ENCODE measurements at regions not wholly inside any gene's neighbourhood (a gene's known extent, or its start where the extent isn't known, plus 50 kb on each side); places are given as distances from the start of the nearest gene placed in this dataset.
"Not testable (repeated sequence)": the region's sequence is repeated elsewhere in the genome, so short reads cannot be mapped to it uniquely, and the experiment has no call there.

DNA sequence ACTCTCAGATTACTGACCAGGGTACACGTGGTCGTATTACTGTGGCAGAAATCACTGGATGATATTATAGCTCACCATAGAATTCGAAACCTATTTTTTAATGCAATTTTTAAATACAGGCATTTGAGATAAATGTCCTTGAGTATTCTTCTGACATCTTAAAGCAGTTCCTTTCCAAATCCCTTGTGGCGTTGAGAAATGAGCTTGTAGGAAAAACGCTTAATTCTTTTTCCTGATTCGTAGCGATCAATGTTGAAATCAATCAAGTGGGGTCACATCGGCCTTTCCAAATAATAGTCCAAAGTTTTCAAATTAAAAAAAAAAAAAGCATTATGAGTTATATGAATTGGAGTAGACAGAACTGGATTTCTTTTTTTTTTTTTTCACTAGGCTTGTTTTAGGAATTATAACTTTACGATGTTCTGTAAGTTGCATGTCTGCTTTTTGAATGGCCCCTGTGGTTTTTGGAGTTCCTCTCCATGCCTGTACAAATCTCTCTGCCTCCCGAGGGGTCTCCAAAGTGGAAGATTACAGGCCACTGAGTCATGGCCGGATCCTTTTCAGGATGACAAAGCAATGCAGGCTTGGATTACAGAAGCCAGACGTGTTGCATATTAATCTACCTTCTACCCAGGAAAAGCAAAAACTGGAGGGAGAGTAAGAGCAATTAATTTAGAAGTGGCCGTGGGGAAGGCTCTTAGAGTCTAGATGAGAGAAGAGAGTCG, 226.1 kb downstream of the SHOX start:
- DNase-seq (ENCODE audit: low read depth in 2 of 2), result no peak

GRCh38 chrX:853304-853703, 222.7 kb downstream of the SHOX start:
- DNase-seq (ENCODE audit: low read depth in 2 of 2), result no peak

- DNase-seq (ENCODE audit: low read depth in 2 of 2), result no peak
These were observed 219.9 kb downstream of the SHOX start for GRCh38 chrX:850471-850916.

DNA sequence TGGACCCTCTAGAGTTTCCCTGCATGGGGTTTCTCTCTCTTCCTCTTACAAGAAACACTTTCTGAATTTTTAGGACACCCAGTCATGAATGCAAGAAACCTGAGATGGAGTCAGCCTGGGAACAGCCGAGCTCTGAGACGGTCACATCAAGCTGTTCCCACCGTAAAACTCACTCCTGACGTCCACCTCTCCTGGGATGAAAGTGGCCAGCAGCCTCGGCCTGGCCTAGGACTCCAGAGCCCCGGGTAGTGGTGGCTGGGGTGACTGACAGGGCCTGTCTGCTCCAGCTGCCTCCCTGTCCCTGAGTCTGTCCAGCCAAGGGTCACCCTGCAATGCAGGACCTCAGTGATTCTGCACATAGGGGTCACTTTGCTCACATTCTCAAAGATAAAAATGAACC, 217.8 kb downstream of the SHOX start:
- DNase-seq (ENCODE audit: low read depth in 2 of 2), result no peak

GRCh38 chrX:843306-843705, 212.7 kb downstream of the SHOX start:
- DNase-seq (ENCODE audit: low read depth in 2 of 2), result no peak

DNA sequence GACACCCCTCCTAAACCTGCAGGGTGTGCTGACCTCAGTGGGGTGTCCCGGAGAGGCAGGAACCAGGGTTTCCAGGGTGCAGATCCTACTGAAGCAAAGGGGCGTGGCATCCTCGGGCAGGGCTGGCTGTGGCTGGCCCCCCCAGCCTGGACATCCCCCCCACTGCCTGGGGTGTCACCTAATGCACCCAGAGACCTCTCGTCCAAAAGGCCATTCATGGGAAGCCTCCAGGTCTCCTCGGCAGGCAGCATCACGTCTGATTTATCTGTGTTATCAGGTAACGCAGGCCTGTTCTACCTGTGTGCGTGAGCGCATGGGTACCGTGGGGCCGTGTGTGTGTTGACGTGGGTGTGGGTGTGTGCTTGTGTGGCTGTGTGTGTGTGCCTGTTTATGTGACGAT, 210.0 kb downstream of the SHOX start:
- DNase-seq (ENCODE audit: low read depth in 2 of 2), result no peak

GRCh38 chrX:838666-839065, 208.1 kb downstream of the SHOX start:
- not testable (repeated sequence) for DNase-seq (ENCODE audit: low read depth in 2 of 2)

- not testable (repeated sequence) for DNase-seq (ENCODE audit: low read depth in 2 of 2)
These were observed 205.3 kb downstream of the SHOX start for GRCh38 chrX:835857-836256.

GRCh38 chrX:830532-830931, 199.9 kb downstream of the SHOX start:
- DNase-seq (ENCODE audit: low read depth in 2 of 2), result no peak

DNA sequence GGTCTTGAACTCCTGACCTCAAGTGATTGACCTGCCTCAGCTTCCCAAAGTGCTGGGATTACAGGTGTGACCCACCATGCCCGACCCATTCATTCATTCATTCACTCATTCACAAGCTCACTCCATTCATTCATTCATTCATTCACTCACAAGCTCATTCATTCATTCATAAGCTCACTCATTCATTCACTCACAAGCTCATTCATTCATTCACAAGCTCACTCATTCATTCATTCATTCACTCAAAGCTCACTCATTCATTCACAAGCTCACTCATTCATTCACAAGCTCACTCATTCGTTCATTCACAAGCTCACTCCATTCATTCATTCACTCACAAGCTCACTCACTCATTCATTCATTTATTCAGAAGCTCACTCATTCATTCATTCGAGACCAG, 198.6 kb downstream of the SHOX start:
- no peak for DNase-seq (ENCODE audit: low read depth in 2 of 2)

GRCh38 chrX:828411-828959, 197.9 kb downstream of the SHOX start:
- DNase-seq (ENCODE audit: low read depth in 2 of 2), result no peak

GRCh38 chrX:826448-826847, 195.9 kb downstream of the SHOX start:
- DNase-seq (ENCODE audit: low read depth in 2 of 2), result no peak

DNA sequence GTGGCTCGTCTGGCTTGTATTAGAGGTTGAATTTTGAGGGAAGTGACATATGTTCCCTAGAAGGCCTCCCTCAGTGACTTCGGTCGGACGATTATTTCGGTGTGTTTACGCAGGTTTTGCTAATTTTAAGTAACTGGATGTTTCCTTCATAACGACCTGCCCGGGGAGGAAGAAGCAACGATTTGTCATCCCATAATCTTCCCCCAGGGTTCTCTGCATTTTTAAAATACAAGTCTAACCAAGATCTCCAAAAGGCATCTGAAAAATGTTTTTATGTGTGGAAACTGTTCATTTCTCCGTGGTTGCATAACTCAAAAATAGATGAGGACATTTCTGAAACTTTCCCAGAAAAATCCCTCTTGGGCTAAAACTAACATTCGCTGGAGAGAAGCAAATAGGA, 195.4 kb downstream of the SHOX start:
- no peak for DNase-seq (ENCODE audit: low read depth in 2 of 2)

DNA sequence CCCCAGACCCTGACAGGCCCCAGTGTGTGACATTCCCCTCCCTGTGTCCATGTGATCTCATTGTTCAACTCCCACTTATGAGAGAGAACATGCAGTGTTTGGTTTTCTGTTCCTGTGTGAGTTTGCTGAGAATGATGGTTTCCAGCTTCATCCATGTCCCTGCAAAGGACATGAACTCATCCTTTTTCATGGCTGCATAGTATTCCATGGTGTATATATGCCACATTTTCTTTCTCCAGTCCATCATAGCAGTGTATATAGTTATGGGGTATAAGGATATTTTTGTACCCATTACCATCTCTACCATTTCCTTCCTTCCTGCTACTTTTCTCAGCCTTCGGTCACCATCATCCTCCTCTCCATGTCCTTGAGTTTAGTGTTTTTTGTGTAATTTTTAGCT, 192.5 kb downstream of the SHOX start:
- DNase-seq (ENCODE audit: low read depth in 2 of 2), result not testable (repeated sequence)

DNA sequence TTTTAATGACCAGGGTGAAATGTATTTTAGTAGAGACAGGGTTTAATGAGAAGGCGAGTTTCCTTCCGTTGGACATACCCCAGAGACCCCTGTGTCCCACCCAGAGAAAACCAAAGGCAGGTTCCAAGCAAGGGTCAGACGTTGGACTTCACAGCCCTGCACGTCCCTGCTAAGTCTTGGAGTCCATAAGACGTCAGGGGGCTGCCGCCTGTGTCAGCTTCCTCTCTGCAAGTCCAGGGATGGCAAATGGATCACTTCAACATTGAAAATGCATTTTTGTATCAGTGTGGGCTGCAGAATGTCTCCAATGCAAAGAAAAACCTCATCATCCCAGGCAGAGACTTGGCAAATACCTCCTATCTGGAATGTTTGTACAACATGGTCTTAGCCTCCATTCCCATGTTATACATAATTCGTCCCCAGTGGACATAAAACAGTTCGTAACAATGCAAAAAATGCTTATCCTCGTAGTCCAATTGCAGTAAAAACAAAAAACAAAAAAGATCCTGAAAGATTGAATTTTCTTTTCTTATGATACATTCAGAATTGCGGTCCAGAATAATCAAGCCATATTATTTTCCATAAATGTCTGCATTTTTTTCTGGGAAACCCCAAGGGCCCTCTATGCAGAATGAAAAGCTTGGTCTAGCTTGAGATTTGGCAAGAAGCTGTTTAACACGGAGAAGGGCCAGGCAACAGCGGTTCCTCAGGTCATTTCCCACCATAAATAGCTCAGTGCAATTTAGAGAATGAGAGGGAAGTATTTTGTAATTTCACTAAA, 190.9 kb downstream of the SHOX start:
- DNase-seq (ENCODE audit: low read depth in 2 of 2), result no peak

- DNase-seq (ENCODE audit: low read depth in 2 of 2), result no peak
These were observed 189.1 kb downstream of the SHOX start for GRCh38 chrX:819684-820083.

GRCh38 chrX:817759-818300, 187.2 kb downstream of the SHOX start:
- no peak for DNase-seq (ENCODE audit: low read depth in 2 of 2)

GRCh38 chrX:817147-817546, 186.6 kb downstream of the SHOX start:
- DNase-seq (ENCODE audit: low read depth in 2 of 2), result not testable (repeated sequence)

DNA sequence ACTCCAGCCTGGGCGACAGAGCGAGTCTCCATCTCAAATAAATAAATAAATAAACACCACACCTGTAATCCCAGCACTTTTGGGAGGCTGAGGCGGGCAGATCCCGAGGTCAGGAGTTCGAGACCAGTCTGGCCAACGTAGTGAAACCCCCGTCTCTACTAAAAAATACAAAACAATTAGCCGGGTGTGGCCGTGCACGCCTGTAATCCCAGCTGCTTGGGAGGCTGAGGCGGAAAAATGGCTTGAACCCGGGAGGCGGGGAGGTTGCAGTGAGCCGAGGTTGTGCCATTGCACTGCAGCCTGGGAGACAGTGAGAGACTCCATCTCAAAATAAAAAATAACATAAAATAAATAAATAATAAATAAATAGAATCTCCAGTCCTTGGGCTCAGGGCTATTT, 185.8 kb downstream of the SHOX start:
- no peak for DNase-seq (ENCODE audit: low read depth in 2 of 2)

GRCh38 chrX:810186-810585, 179.6 kb downstream of the SHOX start:
- DNase-seq (ENCODE audit: low read depth in 2 of 2), result no peak

DNA sequence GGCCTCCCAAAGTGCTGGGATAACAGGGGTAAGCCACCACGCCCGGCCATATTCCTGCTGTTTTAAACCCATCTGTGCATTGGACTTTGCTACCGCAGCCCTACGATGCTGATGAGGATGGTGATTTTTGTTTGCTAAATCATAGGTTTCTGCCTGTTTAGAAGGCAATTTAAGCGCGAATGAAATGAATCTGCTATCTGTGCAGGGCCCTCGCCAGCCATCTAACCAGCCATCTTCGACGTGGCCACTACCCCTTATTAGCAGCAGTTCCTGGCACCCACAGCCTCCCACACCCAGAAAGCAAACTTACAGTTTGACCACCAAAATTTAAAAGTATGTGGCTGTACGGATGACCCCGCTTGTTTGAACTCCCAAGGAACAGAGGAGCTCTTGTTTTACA, 178.5 kb downstream of the SHOX start:
- no peak for DNase-seq (ENCODE audit: low read depth in 2 of 2)

- no peak for DNase-seq (ENCODE audit: low read depth in 2 of 2)
These were observed 176.0 kb downstream of the SHOX start for GRCh38 chrX:806586-806985.

GRCh38 chrX:805988-806387, 175.4 kb downstream of the SHOX start:
- DNase-seq (ENCODE audit: low read depth in 2 of 2), result no peak

All from dermis microvascular lymphatic vessel endothelial cell (primary cell).